CMK (cell line): ENCODE measurements at regions not wholly inside any gene's neighbourhood (a gene's known extent, or its start where the extent isn't known, plus 50 kb on each side); places are given as distances from the start of the nearest gene placed in this dataset.

Experiments
- DNase-seq: peaks from one replicate; pipeline ENCODE4 v3.0.0-alpha.2; 2010; ENCODE audit warnings: low read depth

- DNase-seq = no peak
These were observed 190.3 kb downstream of the ARL4C start for GRCh38 chr2:234306426-234307173.

GRCh38 chr2:234305846-234306245 is 191.0 kb downstream of the ARL4C start:
- no peak for DNase-seq

- DNase-seq = no peak
These were observed 191.9 kb downstream of the ARL4C start for GRCh38 chr2:234304950-234305349.

GRCh38 chr2:234302664-234302991 is 194.3 kb downstream of the ARL4C start:
- DNase-seq = no peak

GRCh38 chr2:234300932-234301823 is 195.7 kb downstream of the ARL4C start:
- DNase-seq = no peak

GRCh38 chr2:234300391-234300925 is 196.4 kb downstream of the ARL4C start:
- no peak for DNase-seq

GRCh38 chr2:234298918-234299317 is 198.0 kb downstream of the ARL4C start:
- DNase-seq = no peak

- no peak for DNase-seq
These were observed 199.9 kb downstream of the ARL4C start for GRCh38 chr2:234296991-234297390.

GRCh38 chr2:234293973-234294372 is 202.9 kb downstream of the ARL4C start:
- DNase-seq = no peak

GRCh38 chr2:234292962-234293243 is 204.0 kb downstream of the ARL4C start:
- DNase-seq = no peak

- DNase-seq = peak; percentile 21
These were observed 204.5 kb downstream of the ARL4C start for GRCh38 chr2:234292205-234292961.

- no peak for DNase-seq
These were observed 205.1 kb downstream of the ARL4C start for GRCh38 chr2:234291765-234292204.

- no peak for DNase-seq
These were observed 206.2 kb downstream of the ARL4C start for GRCh38 chr2:234290671-234291070.

- no peak for DNase-seq
These were observed 206.9 kb downstream of the ARL4C start for GRCh38 chr2:234289834-234290590.

- peak; percentile 22 for DNase-seq
These were observed 207.9 kb downstream of the ARL4C start for GRCh38 chr2:234288974-234289455.

- no peak for DNase-seq
These were observed 209.2 kb downstream of the ARL4C start for GRCh38 chr2:234287650-234288049.

GRCh38 chr2:234286956-234287355 is 209.9 kb downstream of the ARL4C start:
- no peak for DNase-seq

- no peak for DNase-seq
These were observed 210.7 kb downstream of the ARL4C start for GRCh38 chr2:234286118-234286598.

GRCh38 chr2:234285541-234285940 is 211.3 kb downstream of the ARL4C start:
- no peak for DNase-seq

GRCh38 chr2:234279637-234280036 is 217.2 kb downstream of the ARL4C start:
- DNase-seq = no peak

GRCh38 chr2:234278556-234279255 is 218.2 kb downstream of the ARL4C start:
- DNase-seq = no peak
